Right lobe of liver (tissue), 4 donors: ENCODE measurements at regions not wholly inside any gene's neighbourhood (a gene's known extent, or its start where the extent isn't known, plus 50 kb on each side); places are given as distances from the start of the nearest gene placed in this dataset.

Experiments
- POLR2A ChIP-seq: fragments of 450-650 bp; IDR thresholded peaks from one replicate; pipeline ENCODE4 v1.6.1; 2017; ENCODE audit warnings: antibody characterized with exemption, mild to moderate bottlenecking
- TF ChIP-seq, protein P1 (sequence below), 4 donors: fragments of 200-600 bp in 3 of 4; fragments of 450-650 bp in 1 of 4; IDR thresholded peaks; one replicate each; pipeline versions ENCODE4 v1.5.1 to v1.8.0; 2016 to 2022; ENCODE audit warnings: antibody characterized with exemption in 4 of 4, mild to moderate bottlenecking in 2 of 4
- donor health status: DM: no; HTN: no; CAD: no.
- donor health status: DM: no; HTN: no; CAD: no.
- donor health status: DM: no; HTN: yes; CAD: no.

DNA sequence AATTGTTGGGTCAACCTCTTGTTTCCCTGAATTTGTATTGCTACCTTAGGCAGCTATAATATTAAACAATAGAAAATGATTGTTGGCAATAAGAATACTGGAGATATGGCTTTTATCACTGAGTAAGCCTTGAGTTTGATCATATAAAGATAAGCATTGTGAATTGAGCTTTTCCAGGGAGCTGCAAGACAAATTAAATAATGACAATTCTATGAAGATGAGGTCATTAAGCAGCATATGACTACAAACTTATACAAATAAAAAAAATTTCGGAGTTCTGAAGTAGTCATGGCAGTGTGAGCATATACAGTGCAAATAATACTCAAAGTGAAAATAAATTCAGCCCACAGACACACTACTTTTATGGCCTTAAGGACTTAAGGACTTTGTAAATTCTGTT, 161.1 kb upstream of the ANO5 start:
- TF ChIP-seq, protein P1, sequence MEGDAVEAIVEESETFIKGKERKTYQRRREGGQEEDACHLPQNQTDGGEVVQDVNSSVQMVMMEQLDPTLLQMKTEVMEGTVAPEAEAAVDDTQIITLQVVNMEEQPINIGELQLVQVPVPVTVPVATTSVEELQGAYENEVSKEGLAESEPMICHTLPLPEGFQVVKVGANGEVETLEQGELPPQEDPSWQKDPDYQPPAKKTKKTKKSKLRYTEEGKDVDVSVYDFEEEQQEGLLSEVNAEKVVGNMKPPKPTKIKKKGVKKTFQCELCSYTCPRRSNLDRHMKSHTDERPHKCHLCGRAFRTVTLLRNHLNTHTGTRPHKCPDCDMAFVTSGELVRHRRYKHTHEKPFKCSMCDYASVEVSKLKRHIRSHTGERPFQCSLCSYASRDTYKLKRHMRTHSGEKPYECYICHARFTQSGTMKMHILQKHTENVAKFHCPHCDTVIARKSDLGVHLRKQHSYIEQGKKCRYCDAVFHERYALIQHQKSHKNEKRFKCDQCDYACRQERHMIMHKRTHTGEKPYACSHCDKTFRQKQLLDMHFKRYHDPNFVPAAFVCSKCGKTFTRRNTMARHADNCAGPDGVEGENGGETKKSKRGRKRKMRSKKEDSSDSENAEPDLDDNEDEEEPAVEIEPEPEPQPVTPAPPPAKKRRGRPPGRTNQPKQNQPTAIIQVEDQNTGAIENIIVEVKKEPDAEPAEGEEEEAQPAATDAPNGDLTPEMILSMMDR (IDR thresholded peaks at IDR 0.05): no peak
- no peak for TF ChIP-seq POLR2A
